H1 (cell line): ENCODE measurements at regions not wholly inside any gene's neighbourhood (a gene's known extent, or its start where the extent isn't known, plus 50 kb on each side); places are given as distances from the start of the nearest gene placed in this dataset.

ENCODE experiments used
- KDM1A ChIP-seq: fragments of 200-600, 300-600 bp; sonication (generic); IDR thresholded peaks from 2 replicates; pipeline ENCODE4 v1.7.1; 2016; ENCODE audit warnings: mild to moderate bottlenecking, low read length, borderline replicate concordance
- TF ChIP-seq, protein P1 (sequence below): fragments of 300-600 bp; sonication (generic); IDR thresholded peaks from 2 replicates; pipeline ENCODE4 v1.7.1; 2012; ENCODE audit warnings: low read length, moderate library complexity, mild to moderate bottlenecking, inconsistent platforms; ENCODE audit not compliant: insufficient replicate concordance

DNA sequence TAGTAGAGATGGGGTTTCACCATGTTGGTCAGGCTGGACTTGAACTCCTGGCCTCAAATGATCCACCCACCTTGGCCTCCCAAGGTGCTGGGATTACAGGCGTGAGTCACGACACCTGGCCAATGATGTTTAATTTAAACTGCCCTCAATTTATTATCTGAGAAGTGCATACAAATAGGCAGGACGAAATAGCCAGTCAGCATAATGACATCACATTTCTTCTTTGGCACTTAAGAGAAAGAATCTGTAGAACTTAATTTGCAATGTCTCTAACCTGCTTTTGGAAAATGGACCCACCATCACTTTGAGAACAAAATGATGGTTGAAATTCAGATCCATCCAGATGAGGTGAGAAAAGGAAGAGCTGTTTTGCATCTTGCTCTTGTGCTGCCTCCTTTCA is 52.5 kb upstream of the ZNF608 start (continued):
- TF ChIP-seq, protein P1, sequence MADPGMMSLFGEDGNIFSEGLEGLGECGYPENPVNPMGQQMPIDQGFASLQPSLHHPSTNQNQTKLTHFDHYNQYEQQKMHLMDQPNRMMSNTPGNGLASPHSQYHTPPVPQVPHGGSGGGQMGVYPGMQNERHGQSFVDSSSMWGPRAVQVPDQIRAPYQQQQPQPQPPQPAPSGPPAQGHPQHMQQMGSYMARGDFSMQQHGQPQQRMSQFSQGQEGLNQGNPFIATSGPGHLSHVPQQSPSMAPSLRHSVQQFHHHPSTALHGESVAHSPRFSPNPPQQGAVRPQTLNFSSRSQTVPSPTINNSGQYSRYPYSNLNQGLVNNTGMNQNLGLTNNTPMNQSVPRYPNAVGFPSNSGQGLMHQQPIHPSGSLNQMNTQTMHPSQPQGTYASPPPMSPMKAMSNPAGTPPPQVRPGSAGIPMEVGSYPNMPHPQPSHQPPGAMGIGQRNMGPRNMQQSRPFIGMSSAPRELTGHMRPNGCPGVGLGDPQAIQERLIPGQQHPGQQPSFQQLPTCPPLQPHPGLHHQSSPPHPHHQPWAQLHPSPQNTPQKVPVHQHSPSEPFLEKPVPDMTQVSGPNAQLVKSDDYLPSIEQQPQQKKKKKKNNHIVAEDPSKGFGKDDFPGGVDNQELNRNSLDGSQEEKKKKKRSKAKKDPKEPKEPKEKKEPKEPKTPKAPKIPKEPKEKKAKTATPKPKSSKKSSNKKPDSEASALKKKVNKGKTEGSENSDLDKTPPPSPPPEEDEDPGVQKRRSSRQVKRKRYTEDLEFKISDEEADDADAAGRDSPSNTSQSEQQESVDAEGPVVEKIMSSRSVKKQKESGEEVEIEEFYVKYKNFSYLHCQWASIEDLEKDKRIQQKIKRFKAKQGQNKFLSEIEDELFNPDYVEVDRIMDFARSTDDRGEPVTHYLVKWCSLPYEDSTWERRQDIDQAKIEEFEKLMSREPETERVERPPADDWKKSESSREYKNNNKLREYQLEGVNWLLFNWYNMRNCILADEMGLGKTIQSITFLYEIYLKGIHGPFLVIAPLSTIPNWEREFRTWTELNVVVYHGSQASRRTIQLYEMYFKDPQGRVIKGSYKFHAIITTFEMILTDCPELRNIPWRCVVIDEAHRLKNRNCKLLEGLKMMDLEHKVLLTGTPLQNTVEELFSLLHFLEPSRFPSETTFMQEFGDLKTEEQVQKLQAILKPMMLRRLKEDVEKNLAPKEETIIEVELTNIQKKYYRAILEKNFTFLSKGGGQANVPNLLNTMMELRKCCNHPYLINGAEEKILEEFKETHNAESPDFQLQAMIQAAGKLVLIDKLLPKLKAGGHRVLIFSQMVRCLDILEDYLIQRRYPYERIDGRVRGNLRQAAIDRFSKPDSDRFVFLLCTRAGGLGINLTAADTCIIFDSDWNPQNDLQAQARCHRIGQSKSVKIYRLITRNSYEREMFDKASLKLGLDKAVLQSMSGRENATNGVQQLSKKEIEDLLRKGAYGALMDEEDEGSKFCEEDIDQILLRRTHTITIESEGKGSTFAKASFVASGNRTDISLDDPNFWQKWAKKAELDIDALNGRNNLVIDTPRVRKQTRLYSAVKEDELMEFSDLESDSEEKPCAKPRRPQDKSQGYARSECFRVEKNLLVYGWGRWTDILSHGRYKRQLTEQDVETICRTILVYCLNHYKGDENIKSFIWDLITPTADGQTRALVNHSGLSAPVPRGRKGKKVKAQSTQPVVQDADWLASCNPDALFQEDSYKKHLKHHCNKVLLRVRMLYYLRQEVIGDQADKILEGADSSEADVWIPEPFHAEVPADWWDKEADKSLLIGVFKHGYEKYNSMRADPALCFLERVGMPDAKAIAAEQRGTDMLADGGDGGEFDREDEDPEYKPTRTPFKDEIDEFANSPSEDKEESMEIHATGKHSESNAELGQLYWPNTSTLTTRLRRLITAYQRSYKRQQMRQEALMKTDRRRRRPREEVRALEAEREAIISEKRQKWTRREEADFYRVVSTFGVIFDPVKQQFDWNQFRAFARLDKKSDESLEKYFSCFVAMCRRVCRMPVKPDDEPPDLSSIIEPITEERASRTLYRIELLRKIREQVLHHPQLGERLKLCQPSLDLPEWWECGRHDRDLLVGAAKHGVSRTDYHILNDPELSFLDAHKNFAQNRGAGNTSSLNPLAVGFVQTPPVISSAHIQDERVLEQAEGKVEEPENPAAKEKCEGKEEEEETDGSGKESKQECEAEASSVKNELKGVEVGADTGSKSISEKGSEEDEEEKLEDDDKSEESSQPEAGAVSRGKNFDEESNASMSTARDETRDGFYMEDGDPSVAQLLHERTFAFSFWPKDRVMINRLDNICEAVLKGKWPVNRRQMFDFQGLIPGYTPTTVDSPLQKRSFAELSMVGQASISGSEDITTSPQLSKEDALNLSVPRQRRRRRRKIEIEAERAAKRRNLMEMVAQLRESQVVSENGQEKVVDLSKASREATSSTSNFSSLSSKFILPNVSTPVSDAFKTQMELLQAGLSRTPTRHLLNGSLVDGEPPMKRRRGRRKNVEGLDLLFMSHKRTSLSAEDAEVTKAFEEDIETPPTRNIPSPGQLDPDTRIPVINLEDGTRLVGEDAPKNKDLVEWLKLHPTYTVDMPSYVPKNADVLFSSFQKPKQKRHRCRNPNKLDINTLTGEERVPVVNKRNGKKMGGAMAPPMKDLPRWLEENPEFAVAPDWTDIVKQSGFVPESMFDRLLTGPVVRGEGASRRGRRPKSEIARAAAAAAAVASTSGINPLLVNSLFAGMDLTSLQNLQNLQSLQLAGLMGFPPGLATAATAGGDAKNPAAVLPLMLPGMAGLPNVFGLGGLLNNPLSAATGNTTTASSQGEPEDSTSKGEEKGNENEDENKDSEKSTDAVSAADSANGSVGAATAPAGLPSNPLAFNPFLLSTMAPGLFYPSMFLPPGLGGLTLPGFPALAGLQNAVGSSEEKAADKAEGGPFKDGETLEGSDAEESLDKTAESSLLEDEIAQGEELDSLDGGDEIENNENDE = no peak
- no peak for TF ChIP-seq KDM1A
